ENCODE measurements at regions not wholly inside any gene's neighbourhood (a gene's known extent, or its start where the extent isn't known, plus 50 kb on each side); places are given as distances from the start of the nearest gene placed in this dataset.

- intact Hi-C loops (cut with DNase I), result no loop called here
- ATAC-seq (no peak), DNase-seq (no peak)
- no peak overlapping the region for H3K4me3 ChIP-seq
- H3K27ac ChIP-seq, result no peak overlapping the region
- H3K9me3 ChIP-seq, result no peaks in the 10 kb centered on the region
- no peaks in the 10 kb centered on the region for H3K4me1 ChIP-seq
- no peaks in the 10 kb centered on the region for H3K27me3 ChIP-seq (ENCODE audit: insufficient read depth in 3 of 3, low read length in 2 of 3)
- H3K36me3 ChIP-seq (ENCODE audit: insufficient read depth in 1 of 2, low read depth in 1 of 2), result no peaks in the 10 kb centered on the region
- TF ChIP-seq CTCF (IDR thresholded peaks at IDR 0.05), result no peak
These were observed 422.7 kb downstream of the FBXO15 start for GRCh38 chr18:73724958-73725357.

- no peaks in the 10 kb centered on the region for H3K4me1 ChIP-seq
- no peaks in the 10 kb centered on the region for H3K9me3 ChIP-seq
- whole genome bisulfite sequencing, 3 donors, result 79 to 84% (median 82%) methylated on average over 2 of the region's 2 CpGs
- H3K27ac ChIP-seq, result no peak overlapping the region
- no peak for DNase-seq
- H3K4me3 ChIP-seq, result no peak overlapping the region
- no peaks in the 10 kb centered on the region for H3K36me3 ChIP-seq (ENCODE audit: insufficient read depth in 1 of 2, low read depth in 1 of 2)
- intact Hi-C loops (cut with DNase I), result no loop called here
- no peak for TF ChIP-seq CTCF (IDR thresholded peaks at IDR 0.05)
- no peak for ATAC-seq
- H3K27me3 ChIP-seq (ENCODE audit: insufficient read depth in 3 of 3, low read length in 2 of 3), result no peaks in the 10 kb centered on the region
These were observed 428.0 kb downstream of the FBXO15 start for GRCh38 chr18:73719611-73720010.

- H3K27ac ChIP-seq, result no peak overlapping the region
- no peak for DNase-seq
- no peak for TF ChIP-seq CTCF (IDR thresholded peaks at IDR 0.05)
- H3K4me1 ChIP-seq, result no peaks in the 10 kb centered on the region
- no peaks in the 10 kb centered on the region for H3K9me3 ChIP-seq
- H3K27me3 ChIP-seq (ENCODE audit: insufficient read depth in 3 of 3, low read length in 2 of 3), result no peaks in the 10 kb centered on the region
- 80 to 84% (median 83%) methylated on average over 1 of the region's 1 CpG for WGBS, 3 donors
- ATAC-seq, result no peak
- H3K36me3 ChIP-seq (ENCODE audit: insufficient read depth in 1 of 2, low read depth in 1 of 2), result no peaks in the 10 kb centered on the region
- H3K4me3 ChIP-seq, result no peak overlapping the region
- intact Hi-C loops (cut with DNase I), result no loop called here
These were observed 430.1 kb downstream of the FBXO15 start for GRCh38 chr18:73717570-73717969.

GRCh38 chr18:73715210-73715670, 432.4 kb downstream of the FBXO15 start:
- no peak for TF ChIP-seq CTCF (IDR thresholded peaks at IDR 0.05)
- 86 to 89% (median 87%) methylated on average over 20 of the region's 20 CpGs for WGBS, 3 donors
- H3K27ac ChIP-seq, result no peak overlapping the region
- intact Hi-C loops (cut with DNase I), result no loop called here
- ATAC-seq (no peak), DNase-seq (no peak)
- H3K27me3 ChIP-seq (ENCODE audit: insufficient read depth in 3 of 3, low read length in 2 of 3), result no peaks in the 10 kb centered on the region
- no peaks in the 10 kb centered on the region for H3K9me3 ChIP-seq
- H3K4me3 ChIP-seq, result no peak overlapping the region
- H3K36me3 ChIP-seq (ENCODE audit: insufficient read depth in 1 of 2, low read depth in 1 of 2), result no peaks in the 10 kb centered on the region
- H3K4me1 ChIP-seq, result no peaks in the 10 kb centered on the region

- intact Hi-C loops (cut with DNase I), result no loop called here
- no peaks in the 10 kb centered on the region for H3K4me1 ChIP-seq
- no peak overlapping the region for H3K27ac ChIP-seq
- ATAC-seq, result no peak
- 54 to 56% (median 56%) methylated on average over 6 of the region's 6 CpGs for WGBS, 3 donors
- DNase-seq, result no peak
- H3K36me3 ChIP-seq (ENCODE audit: insufficient read depth in 1 of 2, low read depth in 1 of 2), result no peaks in the 10 kb centered on the region
- no peaks in the 10 kb centered on the region for H3K9me3 ChIP-seq
- no peaks in the 10 kb centered on the region for H3K27me3 ChIP-seq (ENCODE audit: insufficient read depth in 3 of 3, low read length in 2 of 3)
- H3K4me3 ChIP-seq, result no peak overlapping the region
- TF ChIP-seq CTCF (IDR thresholded peaks at IDR 0.05), result no peak
These were observed 433.2 kb downstream of the FBXO15 start for GRCh38 chr18:73714466-73714865.
